ENCODE measurements at regions not wholly inside any gene's neighbourhood (a gene's known extent, or its start where the extent isn't known, plus 50 kb on each side); places are given as distances from the start of the nearest gene placed in this dataset.
"Not testable (repeated sequence)": the region's sequence is repeated elsewhere in the genome, so short reads cannot be mapped to it uniquely, and the experiment has no call there.

DNA sequence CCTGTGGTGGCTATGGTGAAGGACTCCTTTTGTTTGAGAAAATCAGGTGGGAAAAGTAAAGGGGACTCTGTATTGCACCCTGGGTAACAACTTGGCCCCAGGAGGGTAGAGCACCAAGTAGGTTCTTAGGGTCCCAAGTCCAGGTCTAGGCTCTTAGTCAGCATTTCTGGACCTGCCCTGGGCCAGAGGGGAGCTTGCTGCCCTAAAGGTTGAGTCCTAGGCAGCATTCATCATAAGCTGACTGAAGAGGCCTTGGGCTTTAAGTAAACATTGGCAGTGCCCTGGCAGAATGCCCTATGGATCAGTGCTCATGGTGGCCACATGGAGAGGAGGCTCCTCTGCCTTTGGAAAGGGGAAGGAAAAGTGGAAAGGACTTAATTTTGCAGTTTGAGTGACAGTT, 268.5 kb upstream of the CTNNB1 start:
- no peak for DNase-seq (ENCODE audit: low read depth in 2 of 3, low spot score in 2 of 3)

DNA sequence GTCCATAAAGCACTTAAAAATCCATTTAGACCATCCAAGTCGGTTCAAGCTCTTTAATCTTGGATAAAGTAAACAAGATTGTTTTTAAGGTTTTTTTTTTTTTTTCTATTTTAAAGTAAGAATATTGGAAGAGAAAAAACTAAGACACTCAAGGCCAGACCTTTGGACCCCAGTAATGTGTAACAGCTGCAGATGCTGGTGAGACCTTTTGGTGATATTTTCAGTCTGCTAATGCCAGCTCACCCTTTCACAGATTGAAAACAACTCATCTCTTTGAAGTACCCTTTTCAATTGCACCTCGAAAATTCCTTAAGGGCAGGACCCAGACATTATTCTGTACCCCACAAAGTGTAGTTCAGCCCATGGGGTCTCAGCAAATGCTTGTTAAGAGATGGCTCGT, 260.7 kb upstream of the CTNNB1 start:
- no peak for DNase-seq (ENCODE audit: low read depth in 2 of 3, low spot score in 2 of 3)

DNA sequence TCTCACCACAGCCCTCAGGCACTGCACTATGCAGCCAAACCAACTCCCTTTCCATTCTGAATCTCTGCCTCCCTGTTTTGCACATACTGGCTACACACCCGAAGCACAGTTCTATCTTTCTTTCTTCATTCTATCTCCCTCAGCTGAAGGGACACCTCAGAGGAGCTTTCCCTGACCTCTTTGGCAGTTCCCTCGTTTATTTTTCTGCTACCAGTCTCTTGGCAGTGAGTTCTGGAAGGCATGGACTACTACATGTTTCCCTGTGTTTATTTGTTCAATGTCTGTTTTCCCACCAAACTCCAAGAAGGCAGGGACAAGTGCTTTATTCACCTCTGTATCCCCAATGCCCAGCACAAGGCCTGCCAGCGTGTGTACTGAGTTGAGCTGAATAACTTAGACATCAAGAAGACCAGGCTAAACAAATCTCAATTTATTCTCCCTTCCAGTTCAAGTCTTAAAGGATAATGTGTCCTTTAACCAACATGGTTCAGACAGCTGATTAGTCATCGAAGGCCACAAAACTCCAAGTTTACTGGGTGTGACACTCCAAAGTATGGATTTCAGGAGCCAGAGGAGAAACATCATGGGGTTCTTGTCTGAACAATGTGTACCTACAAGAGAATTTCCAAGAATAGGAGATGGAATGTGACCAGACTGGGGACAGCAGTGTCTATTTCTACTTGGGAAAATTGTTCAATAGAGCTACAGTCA, 260.1 kb upstream of the CTNNB1 start:
- DNase-seq (ENCODE audit: low read depth in 2 of 3, low spot score in 2 of 3), result no peak

DNA sequence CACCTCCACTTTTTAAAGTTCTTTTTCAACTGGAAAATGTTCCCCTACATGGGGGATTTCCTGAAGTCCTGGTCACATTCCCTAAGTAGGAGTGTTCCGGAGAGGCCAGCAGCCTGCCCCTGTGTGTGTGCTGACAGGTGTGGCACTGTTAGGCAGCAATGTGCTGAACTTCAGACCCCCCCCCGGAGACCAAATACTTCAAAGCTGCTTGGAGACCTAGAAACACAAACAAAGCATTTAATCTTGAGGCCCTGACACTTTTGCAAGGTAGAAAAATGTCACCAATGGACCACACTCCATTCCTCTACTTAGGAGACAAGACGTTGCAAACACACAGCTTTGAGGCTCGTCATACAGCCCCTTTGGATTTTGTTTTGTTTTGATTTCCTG, 259.6 kb upstream of the CTNNB1 start:
- DNase-seq (ENCODE audit: low read depth in 2 of 3, low spot score in 2 of 3), result no peak

DNA sequence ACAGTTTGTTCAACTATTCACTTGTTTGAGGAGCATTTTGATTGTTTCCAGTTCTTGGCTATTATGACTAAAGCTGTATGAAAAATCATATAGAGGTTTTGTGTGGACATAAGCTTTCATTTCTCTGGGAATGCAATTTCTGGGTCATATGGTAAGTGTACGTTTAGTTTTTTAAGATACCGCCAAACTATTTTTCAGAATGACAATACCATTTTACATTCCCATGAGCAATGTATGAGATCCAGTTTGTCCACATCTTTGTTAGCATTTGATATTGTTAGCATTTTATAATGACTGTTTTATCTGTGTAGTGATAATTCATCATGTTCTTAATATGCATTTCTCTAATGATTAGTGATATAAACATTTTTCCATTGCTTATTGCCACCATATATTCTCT, 258.7 kb upstream of the CTNNB1 start:
- DNase-seq (ENCODE audit: low read depth in 2 of 3, low spot score in 2 of 3), result no peak

DNA sequence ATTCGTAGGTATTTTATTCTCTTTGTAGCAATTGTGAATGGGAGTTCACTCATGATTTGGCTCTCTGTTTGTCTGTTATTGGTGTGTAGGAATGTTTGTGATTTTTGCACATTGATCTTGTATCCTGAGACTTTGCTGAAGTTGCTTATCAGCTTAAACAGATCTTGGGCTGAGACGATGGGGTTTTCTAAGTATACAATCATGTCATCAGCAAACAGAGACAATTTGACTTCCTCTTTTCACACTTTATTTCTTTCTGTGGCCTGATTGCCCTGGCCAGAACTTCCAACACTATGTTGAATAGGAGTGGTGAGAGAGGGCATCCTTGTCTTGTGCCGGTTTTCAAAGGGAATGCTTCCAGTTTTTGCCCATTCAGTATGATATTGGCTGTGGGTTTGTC, 252.3 kb upstream of the CTNNB1 start:
- DNase-seq (ENCODE audit: low read depth in 2 of 3, low spot score in 2 of 3), result not testable (repeated sequence)

DNA sequence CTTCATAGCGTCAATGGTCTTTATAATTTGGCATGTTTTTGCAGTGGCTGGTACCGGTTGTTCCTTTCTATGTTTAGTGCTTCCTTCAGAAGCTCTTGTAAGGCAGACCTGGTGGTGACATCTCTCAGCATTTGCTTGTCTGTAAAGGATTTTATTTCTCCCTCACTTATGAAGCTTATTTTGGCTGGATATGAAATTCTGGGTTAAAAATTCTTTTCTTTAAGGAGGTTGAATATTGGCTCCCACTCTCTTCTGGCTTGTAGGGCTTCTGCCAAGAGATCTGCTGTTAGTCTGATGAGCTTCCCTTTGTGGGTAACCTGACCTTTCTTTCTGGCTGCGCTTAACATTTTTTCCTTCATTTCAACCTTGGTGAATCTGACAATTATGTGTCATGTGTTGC, 250.0 kb upstream of the CTNNB1 start:
- DNase-seq (ENCODE audit: low read depth in 2 of 3, low spot score in 2 of 3), result not testable (repeated sequence)

DNA sequence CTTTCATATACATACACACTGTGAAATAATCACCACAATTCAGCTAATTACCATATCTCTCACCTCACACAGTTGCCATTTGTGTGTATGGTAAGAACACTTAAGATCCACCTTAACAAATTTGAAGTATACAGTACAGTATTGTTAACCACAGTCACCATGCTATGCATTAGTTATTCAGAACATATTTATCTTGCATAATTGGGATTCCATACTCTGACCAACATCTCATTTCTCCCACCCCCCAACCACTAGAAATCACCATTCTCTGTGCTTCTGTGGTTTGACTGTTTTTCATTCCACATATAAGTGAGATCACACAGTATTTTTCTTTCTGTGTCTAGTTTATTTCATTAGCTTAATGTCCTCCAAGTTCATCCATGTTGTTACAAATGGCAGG, 247.7 kb upstream of the CTNNB1 start:
- DNase-seq (ENCODE audit: low read depth in 2 of 3, low spot score in 2 of 3), result no peak

DNA sequence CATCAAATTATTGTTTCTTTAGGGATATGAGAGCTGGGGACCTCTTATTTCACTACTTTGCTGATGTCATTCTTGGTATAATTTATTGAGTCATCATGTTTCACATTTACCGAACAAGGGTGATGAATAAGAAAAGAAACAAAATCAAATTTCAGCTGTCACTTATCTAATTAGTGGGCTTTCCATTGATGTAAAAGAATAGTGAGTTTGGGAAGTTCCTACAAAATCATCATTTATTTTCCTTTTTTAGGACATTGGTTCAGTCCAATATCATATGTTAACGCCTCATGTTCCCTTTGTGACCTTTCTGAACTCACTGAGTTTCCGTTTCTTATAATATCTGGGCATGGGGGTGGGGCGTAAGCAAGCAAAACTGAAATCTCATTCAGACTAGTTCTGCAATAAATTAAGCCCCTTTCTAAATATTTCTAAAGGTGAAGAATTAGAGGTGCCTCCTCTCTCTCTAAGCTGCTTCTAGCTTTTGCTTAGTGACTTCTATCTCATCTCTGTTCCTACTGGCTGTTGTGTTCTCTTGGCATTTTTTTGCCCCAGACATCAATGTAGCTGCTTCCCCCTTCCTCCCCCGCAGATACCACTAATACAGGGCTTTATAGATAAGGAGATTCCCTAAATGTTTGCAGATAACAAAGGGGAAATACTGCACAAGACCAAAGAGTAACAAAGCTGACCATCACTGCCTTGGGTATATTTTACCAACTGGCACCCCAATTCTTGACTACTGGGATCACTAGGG, 238.0 kb upstream of the CTNNB1 start:
- DNase-seq (ENCODE audit: low read depth in 2 of 3, low spot score in 2 of 3), result no peak

DNA sequence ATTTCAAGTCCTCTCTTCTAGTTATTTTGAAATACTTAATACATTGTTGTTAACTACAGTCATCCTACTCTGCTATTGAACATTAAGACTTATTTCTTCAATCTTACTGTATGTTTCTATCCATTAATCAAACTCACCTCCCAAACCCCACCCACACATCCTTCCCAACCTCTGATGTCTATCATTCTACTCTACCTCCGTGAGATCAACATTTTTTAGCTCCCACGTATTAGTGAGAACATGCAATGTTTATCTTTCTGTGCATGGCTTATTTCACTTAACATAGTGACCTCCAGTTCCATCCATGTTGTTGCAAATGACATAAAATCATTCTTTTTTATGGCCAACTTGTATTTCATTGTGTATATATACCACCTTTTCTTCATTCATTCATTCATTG, 236.6 kb upstream of the CTNNB1 start:
- no peak for DNase-seq (ENCODE audit: low read depth in 2 of 3, low spot score in 2 of 3)

DNA sequence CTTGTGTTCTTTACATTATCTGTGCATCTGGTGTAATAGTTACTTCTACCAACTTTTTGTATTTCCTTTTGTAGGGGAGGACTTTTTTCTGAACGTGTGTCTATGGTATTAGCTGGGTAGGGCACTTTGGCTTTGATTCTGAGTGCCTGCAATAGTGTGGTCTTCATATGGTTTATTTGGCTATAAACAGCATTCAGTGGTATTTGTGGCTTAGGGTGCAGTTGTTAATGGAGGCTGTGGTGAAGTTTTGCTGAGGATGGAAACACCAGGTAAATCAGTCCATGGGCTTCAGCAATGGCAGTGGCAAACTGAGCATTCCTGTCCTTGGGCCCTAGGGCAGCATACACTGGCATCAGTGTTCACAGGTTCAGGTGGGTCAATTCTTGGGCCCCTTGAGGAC, 230.6 kb upstream of the CTNNB1 start:
- DNase-seq (ENCODE audit: low read depth in 2 of 3, low spot score in 2 of 3), result no peak

DNA sequence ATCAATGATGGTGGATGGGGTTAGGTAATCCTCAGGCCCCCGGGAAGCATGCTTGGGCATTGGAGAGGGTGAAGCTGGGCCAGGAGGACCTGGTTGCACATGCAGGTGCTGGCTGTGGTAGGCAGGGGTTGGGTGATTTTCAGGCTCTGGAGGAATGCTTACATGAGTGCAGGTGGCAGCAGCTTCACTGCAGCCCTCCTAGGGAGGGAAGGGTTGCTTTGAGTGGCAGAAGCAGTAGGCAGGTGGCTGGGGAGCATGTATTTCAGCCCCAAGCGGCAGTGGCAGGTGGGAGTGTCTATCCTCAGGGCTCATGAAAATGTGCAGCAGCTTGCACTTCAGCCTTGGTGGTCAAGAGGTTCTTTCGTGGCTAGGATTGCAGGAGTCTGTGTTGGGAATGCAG, 230.0 kb upstream of the CTNNB1 start:
- DNase-seq (ENCODE audit: low read depth in 2 of 3, low spot score in 2 of 3), result no peak

DNA sequence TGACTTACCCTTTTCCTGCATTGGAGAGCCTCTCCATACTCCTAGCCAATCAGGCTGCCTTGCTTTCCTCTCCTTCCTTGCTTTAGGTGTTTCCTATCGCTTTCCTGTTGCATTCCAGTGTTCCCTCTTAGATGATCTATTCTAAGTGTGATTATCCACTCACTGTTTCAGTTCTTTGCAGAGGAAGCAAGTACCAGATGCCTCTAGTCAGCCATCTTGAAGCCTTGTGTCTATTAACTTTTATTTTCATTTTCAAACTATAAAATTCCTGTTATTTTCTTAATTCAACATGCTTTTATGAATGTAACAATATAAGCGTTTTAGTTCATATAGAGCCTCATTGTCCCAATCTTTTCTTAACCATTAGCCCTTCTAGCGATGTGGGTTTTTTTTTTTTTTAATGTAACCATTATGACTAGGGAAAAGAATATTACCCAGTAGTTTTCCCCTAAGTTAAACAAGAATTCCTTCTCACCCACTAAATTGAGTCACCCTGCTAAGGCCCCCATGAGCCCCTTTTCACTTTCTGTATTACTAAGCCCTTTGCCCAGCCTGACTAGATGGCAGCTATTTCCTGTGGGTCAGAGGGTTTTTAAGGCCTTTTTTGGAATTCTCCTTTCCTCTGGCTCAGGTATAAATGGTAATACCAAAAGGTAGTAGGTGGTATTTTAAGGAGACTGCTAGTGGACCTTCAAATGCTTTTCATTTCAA, 229.4 kb upstream of the CTNNB1 start:
- no peak for DNase-seq (ENCODE audit: low read depth in 2 of 3, low spot score in 2 of 3)

DNA sequence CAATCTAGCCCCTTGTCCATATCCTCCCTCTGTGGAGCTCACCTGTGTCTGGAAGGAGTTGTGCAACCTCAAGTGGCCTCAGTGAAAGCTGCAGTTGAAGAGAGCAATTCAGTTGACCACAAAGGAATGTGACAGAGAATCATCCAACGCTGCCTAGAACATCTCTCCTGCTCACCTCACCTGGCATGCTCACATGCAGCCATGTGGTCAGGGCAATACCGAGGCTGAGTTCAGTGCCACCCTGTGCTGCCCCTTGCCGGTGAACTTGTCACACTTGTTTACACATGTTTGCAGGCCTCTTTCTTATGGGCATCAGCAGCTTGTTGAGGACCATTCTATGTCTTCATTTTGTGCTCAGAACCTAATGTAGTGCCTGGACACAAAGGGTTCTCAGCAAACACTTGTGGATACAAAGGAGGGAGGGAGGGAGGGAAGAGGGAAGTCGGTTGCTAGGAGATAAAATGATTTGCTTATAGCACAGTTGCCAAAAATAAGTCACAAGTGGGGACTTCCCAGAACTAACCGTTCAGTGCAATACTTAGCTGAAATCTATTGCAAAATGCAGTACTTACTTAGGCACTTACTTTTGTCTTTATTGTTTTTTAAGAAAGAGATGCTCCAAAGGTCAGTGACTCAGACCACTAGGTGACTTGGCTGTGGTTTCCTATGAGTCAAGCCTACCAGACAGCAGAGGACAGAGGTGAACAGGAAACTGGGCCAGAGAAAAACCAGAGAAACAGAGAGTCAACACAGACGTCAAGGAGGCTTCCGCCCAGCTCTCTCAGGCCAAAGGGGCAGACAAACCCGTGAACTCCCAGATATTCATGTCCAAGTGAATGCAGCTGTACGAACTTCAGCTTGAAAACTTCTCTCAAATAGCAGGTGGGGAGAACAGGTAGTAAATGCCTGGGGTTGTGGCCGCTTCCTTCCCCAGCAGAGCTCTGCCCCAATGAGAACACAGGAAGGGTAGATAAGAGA, 227.8 kb upstream of the CTNNB1 start:
- DNase-seq (ENCODE audit: low read depth in 2 of 3, low spot score in 2 of 3), result no peak

DNA sequence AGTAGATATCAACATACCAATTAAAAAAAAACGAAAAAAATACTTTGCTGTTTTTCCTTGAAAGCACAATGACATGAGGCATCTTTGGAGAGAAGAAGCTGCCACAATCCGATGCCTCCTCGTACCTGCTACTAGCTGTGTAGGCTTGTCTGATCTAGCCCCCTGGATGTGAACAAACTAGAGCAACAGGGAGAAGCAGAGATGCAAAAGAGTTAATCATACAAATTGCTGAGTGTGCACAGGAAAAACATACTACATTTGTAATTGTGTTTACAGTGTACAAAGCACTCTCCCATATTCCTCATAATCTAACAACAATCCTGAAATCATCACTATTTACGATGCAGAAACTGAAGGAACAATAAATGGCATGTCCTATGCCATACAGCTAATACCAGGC, 227.0 kb upstream of the CTNNB1 start:
- DNase-seq (ENCODE audit: low read depth in 2 of 3, low spot score in 2 of 3), result no peak

DNA sequence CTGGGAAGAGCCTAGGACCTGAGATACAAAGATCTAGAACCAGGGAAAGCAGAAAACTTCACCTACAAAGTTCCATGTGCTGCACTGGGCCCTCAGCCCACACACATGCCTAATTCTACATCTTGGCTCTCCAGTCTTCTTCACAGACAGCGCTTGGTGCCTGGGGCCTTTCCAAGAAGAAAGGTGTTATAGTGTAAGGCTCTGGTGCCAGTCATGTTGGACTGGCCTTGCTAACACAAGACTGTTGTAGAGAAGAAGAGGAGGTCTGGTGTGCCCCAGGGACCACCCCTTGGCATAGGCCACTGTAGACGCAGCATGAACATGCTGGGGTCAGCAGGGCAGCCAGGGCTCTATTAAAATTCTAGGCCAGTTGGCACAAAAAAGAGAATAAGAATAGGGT, 226.2 kb upstream of the CTNNB1 start:
- DNase-seq (ENCODE audit: low read depth in 2 of 3, low spot score in 2 of 3), result no peak

DNA sequence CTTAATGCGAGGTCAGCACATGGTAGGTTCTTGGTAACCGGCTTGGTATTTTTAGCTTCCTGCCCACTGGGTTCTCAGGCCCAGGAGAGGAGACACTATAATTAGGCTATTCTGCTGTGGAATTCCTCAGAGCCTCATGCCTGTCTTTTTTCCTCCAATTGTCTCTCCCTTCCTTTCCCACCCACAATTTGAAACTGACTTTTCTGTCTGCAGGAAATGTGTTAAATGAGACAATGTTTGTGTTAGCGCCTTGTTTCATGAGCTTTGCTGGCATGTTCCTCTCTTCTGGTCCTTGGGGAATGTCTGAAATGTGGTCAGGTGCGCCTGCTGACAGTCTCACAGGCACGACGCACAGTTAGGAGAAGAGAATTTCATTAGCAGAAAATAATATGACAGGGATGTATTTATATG, 223.6 kb upstream of the CTNNB1 start:
- DNase-seq (ENCODE audit: low read depth in 2 of 3, low spot score in 2 of 3), result no peak

DNA sequence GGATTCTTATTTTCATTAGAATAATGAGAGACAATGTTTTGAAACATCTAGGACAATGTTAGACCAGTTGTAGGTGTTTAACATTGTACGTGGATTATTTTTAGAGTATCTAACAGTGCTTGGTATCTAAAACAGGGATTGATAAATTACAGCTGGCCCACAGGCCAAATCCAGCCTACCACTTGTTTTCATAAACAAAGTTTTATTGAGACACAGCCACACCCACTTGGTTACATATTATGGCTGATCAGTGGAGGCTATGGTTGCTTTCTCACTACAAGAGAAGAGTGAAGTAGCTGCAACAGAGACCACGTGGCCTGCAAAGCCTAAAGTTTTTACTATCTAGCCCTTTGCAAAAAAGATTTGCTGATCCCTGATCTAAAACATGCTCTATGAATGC, 223.1 kb upstream of the CTNNB1 start:
- no peak for DNase-seq (ENCODE audit: low read depth in 2 of 3, low spot score in 2 of 3)

DNA sequence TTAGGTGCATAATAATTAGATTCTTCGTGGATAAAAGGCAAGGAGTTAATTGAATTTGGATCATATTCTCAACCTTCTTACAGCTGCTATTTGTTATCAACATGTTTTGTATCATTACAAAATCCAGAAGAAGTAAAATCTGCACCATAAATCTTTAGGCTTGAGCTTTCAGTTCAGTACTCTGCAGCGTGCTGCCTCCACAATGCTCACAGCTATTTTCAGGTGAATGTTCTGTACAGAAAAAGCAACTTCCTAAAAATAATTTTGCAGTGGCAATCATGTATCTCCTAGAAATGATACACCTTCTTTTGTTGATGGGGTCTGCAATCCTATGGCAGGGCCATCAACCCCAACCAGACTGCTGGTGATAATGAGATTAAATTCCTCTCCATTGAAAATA, 220.9 kb upstream of the CTNNB1 start:
- DNase-seq (ENCODE audit: low read depth in 2 of 3, low spot score in 2 of 3), result no peak

DNA sequence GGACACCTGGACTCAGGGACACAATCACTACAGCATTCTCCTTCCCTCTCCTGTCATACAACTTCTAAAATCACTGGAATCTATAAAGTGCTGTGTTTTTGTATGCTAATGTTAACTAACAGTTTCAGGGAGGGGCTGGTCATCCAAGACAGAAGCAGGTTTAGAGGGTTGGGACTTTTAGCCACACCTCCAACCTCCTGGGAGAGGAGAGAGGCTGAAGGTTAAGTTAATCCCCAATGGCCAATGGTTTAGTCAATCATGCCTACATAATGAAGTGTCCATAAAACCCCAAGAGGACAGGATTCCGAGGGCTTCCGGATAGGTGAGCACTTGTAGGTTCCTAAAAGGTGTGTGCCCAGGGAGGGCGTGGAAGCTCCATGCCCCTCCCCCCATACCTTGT, 219.3 kb upstream of the CTNNB1 start:
- DNase-seq (ENCODE audit: low read depth in 2 of 3, low spot score in 2 of 3), result no peak

DNA sequence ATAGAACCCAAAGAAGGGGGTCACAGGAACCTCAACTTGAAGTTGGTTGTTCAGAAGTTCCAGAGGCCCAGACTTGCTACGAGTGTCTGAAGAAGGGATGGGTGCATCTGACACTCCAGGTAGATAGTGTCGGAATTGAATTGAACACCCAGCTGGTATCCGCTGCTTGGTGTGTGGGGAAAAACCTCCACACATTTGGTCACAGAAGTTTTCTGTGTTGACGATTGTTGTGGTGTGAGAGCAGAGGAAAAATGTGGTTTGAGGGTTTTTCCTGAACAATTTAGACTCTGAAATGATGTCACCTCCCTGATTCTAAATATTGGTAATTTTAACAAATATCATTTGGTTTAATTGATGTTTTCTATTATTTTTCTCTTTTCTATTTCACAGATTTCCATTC, 218.8 kb upstream of the CTNNB1 start:
- no peak for DNase-seq (ENCODE audit: low read depth in 2 of 3, low spot score in 2 of 3)

All from activated CD8-positive, alpha-beta memory T cell treated with anti-CD3 and anti-CD28 coated beads for 48 hours (primary cell).